BLaER1 treated with 17β-estradiol and CSF1 and Interleukin-3, amounts not matched to agents 10 nM and 100 nM (cell line): ENCODE measurements at regions not wholly inside any gene's neighbourhood (a gene's known extent, or its start where the extent isn't known, plus 50 kb on each side); places are given as distances from the start of the nearest gene placed in this dataset.
A peak's percentile ranks its signal among the peaks of the same experiment; 100 is the strongest.

Source experiments
- H3K27ac ChIP-seq, 11 experiments: shearing (Covaris generic); formaldehyde crosslinking; 2 replicates each; pipeline ENCODE4 v1.8.1; 2022
- H3K27me3 ChIP-seq, 11 experiments: shearing (Covaris generic); formaldehyde crosslinking; 2 replicates each; pipeline ENCODE4 v1.8.1; 2022
- H3K36me3 ChIP-seq, 11 experiments: shearing (Covaris generic); formaldehyde crosslinking; 2 replicates each; pipeline ENCODE4 v1.8.1; 2022
- H3K4me1 ChIP-seq, 10 experiments: shearing (Covaris generic); formaldehyde crosslinking; 2 replicates each; pipeline ENCODE4 v1.8.1; 2022
- H3K4me2 ChIP-seq, 11 experiments: shearing (Covaris generic); formaldehyde crosslinking; 2 replicates each; pipeline ENCODE4 v1.8.1; 2022
- H3K4me3 ChIP-seq, 10 experiments: shearing (Covaris generic); formaldehyde crosslinking; 2 replicates each; pipeline ENCODE4 v1.8.1; 2022
- H3K9ac ChIP-seq, 11 experiments: shearing (Covaris generic); formaldehyde crosslinking; 2 replicates each; pipeline ENCODE4 v1.8.1; 2022
- H3K9me3 ChIP-seq, 11 experiments: shearing (Covaris generic); formaldehyde crosslinking; replicated peaks in 1 of 11; 2 replicates each; pipeline ENCODE4 v1.8.1; 2022
- H4K20me1 ChIP-seq, 11 experiments: shearing (Covaris generic); formaldehyde crosslinking; 2 replicates each; pipeline ENCODE4 v1.8.1; 2022
- Cebpa-rat ChIP-seq, 11 experiments: shearing (Covaris generic); IDR thresholded peaks; 2 replicates each; pipeline ENCODE4 v1.8.1; 2022

GRCh38 chr17:77736721-77737120 lies 221.8 kb upstream of the TNRC6C start:
- Histone ChIP-seq H3K27ac (no peak overlapping the region), H3K4me1 (peaks cover 7 to 14% (median 11%) of the 10 kb centered on the region in 10 experiments; a peak in 18 of 20 replicates), H3K36me3 (no peaks in the 10 kb centered on the region), H3K9ac (no peak overlapping the region), H4K20me1 (no peaks in the 10 kb centered on the region), H3K4me3 (no peak overlapping the region), H3K4me2 (no peak overlapping the region), H3K9me3 (peaks cover 28 to 45% (median 32%) of the 10 kb centered on the region in 11 experiments), H3K27me3 (no peaks in the 10 kb centered on the region)
- TF ChIP-seq Cebpa-rat (IDR thresholded peaks at IDR 0.05) = no peak

- H3K27me3 ChIP-seq = no peaks in the 10 kb centered on the region
- H3K4me1 ChIP-seq = peaks cover 7 to 14% (median 11%) of the 10 kb centered on the region in 10 experiments; a peak in 18 of 20 replicates
- no peak overlapping the region for H3K4me3 ChIP-seq
Observed at GRCh38 chr17:77737442-77738265, 220.8 kb upstream of the TNRC6C start.

GRCh38 chr17:77738751-77739531 lies 219.6 kb upstream of the TNRC6C start:
- 0 out of 22 replicates have a peak overlapping the region, but pooled peaks of 1 of the 11 experiments have one; percentile 1 for H3K4me2 ChIP-seq
- H3K9ac ChIP-seq = no peak overlapping the region
- H3K27me3 ChIP-seq = no peaks in the 10 kb centered on the region
- H3K36me3 ChIP-seq = no peaks in the 10 kb centered on the region
- no peaks in the 10 kb centered on the region for H4K20me1 ChIP-seq
- TF ChIP-seq Cebpa-rat (IDR thresholded peaks at IDR 0.05) = no peak
- H3K4me3 ChIP-seq = no peak overlapping the region
- peaks cover 9 to 34% (median 16%) of the 10 kb centered on the region in 11 experiments; a peak in 21 of 22 replicates for H3K9me3 ChIP-seq
- H3K4me1 ChIP-seq = peaks cover 7 to 17% (median 14%) of the 10 kb centered on the region in 10 experiments
- no peak overlapping the region for H3K27ac ChIP-seq

More at GRCh38 chr17:77737442-77738265, 220.8 kb upstream of the TNRC6C start:
- Histone ChIP-seq H3K4me2 (no peak overlapping the region), H3K9ac (no peak overlapping the region), H3K9me3 (peaks cover 19 to 43% (median 29%) of the 10 kb centered on the region in 11 experiments), H4K20me1 (no peaks in the 10 kb centered on the region), H3K27ac (no peak overlapping the region), H3K36me3 (no peaks in the 10 kb centered on the region)
- no peak for TF ChIP-seq Cebpa-rat (IDR thresholded peaks at IDR 0.05)

GRCh38 chr17:77740481-77740880 lies 218.0 kb upstream of the TNRC6C start:
- Histone ChIP-seq H3K27me3 (no peaks in the 10 kb centered on the region), H3K4me3 (no peak overlapping the region), H3K36me3 (no peaks in the 10 kb centered on the region), H4K20me1 (no peaks in the 10 kb centered on the region), H3K9ac (no peak overlapping the region), H3K4me1 (peaks cover 0 to 14% (median 12%) of the 10 kb centered on the region in 10 experiments; a peak in 14 of 20 replicates), H3K4me2 (no peak overlapping the region), H3K9me3 (peaks cover 15 to 42% (median 23%) of the 10 kb centered on the region in 11 experiments), H3K27ac (no peak overlapping the region)
- TF ChIP-seq Cebpa-rat (IDR thresholded peaks at IDR 0.05) = no peak

- H3K4me3 ChIP-seq = no peak overlapping the region
- TF ChIP-seq Cebpa-rat (IDR thresholded peaks at IDR 0.05) = no peak
- H3K27me3 ChIP-seq = no peaks in the 10 kb centered on the region
- peaks cover 21 to 48% (median 29%) of the 10 kb centered on the region in 11 experiments for H3K9me3 ChIP-seq
- H3K36me3 ChIP-seq = no peaks in the 10 kb centered on the region
- no peak overlapping the region for H3K4me2 ChIP-seq
- no peak overlapping the region for H3K9ac ChIP-seq
- H4K20me1 ChIP-seq = no peaks in the 10 kb centered on the region
- no peak overlapping the region for H3K27ac ChIP-seq
- peaks cover 0 to 14% (median 12%) of the 10 kb centered on the region in 10 experiments; a peak in 14 of 20 replicates for H3K4me1 ChIP-seq
Observed at GRCh38 chr17:77741109-77741508, 217.4 kb upstream of the TNRC6C start.

- Histone ChIP-seq H3K27ac (no peak overlapping the region), H3K9me3 (peaks cover 21 to 52% (median 32%) of the 10 kb centered on the region in 11 experiments), H3K4me2 (no peak overlapping the region), H3K27me3 (no peaks in the 10 kb centered on the region), H3K4me3 (no peak overlapping the region), H3K36me3 (no peaks in the 10 kb centered on the region), H4K20me1 (no peaks in the 10 kb centered on the region), H3K9ac (no peak overlapping the region), H3K4me1 (peaks cover 0 to 14% (median 12%) of the 10 kb centered on the region in 10 experiments; a peak in 14 of 20 replicates)
- no peak for TF ChIP-seq Cebpa-rat (IDR thresholded peaks at IDR 0.05)
Observed at GRCh38 chr17:77742579-77742978, 215.9 kb upstream of the TNRC6C start.

- Histone ChIP-seq H3K9me3 (peaks cover 21 to 52% (median 32%) of the 10 kb centered on the region in 11 experiments), H3K27me3 (no peaks in the 10 kb centered on the region), H3K4me2 (peak overlapping the region in 10 of 11 experiments; percentile 16 to 71 (median 66); a peak in 18 of 22 replicates), H3K27ac (no peak overlapping the region), H3K4me1 (peaks cover 0 to 18% (median 12%) of the 10 kb centered on the region in 10 experiments; a peak in 14 of 20 replicates), H3K4me3 (no peak overlapping the region), H4K20me1 (no peaks in the 10 kb centered on the region), H3K9ac (no peak overlapping the region), H3K36me3 (no peaks in the 10 kb centered on the region)
- TF ChIP-seq Cebpa-rat (IDR thresholded peaks at IDR 0.05) = no peak
Observed at GRCh38 chr17:77744066-77744988, 214.2 kb upstream of the TNRC6C start.

GRCh38 chr17:77745702-77746101 lies 212.8 kb upstream of the TNRC6C start:
- Histone ChIP-seq H3K4me2 (no peak overlapping the region), H3K9me3 (peaks cover 17 to 47% (median 32%) of the 10 kb centered on the region in 11 experiments), H3K27ac (no peak overlapping the region), H3K9ac (no peak overlapping the region), H3K4me3 (no peak overlapping the region), H3K27me3 (no peaks in the 10 kb centered on the region), H3K4me1 (peaks cover 0 to 21% (median 12%) of the 10 kb centered on the region in 10 experiments; a peak in 14 of 20 replicates), H4K20me1 (no peaks in the 10 kb centered on the region), H3K36me3 (no peaks in the 10 kb centered on the region)
- no peak for TF ChIP-seq Cebpa-rat (IDR thresholded peaks at IDR 0.05)
